ENCODE measurements at regions not wholly inside any gene's neighbourhood (a gene's known extent, or its start where the extent isn't known, plus 50 kb on each side); places are given as distances from the start of the nearest gene placed in this dataset.
"Not testable (repeated sequence)": the region's sequence is repeated elsewhere in the genome, so short reads cannot be mapped to it uniquely, and the experiment has no call there.

GRCh38 chr7:115672024-115672423 lies 358.5 kb downstream of the TFEC start:
- no peak for DNase-seq
- intact Hi-C loops (cut with DNase I) = no loop called here

GRCh38 chr7:115662676-115663075 lies 367.9 kb downstream of the TFEC start:
- no peak for DNase-seq
- intact Hi-C loops (cut with DNase I) = no loop called here

DNA sequence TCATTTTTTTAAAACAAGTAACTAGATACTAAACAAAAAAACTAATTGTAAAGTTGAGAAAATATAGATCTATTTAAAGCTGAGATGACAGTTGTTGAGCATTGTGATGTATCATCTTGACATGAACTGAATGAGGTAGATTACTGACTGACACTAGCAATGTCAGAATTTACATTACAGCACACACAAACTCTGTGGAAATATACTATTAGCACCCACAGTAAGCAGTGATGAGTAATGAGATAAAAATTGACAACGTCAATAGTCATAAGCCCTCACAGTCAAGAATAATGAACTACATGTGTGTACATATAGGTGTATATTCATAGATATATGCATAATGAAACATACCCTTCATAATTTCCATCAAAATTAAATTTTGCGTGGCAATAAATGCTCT lies 368.4 kb downstream of the TFEC start:
- intact Hi-C loops (cut with DNase I) = no loop called here
- no peak for DNase-seq

DNA sequence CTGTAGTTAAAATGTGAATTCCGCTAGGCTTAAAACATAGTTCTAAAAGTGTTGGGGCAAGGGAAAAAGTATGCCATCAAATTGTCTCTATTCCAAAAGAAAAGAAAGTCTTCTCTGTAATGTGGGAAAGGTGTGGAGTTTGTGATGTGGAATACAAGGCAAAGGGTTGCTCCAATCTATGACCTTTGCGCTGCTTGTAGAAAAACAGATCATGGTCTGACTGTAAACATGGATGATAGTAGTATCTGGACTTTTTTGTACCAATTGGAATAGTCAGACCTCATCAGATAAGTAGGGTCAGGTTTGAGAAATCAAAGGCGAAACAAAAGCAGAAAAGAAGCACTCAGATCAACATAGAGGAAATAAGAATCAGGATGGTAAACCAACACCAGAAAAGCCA lies 372.3 kb downstream of the TFEC start:
- intact Hi-C loops (cut with DNase I) = no loop called here
- DNase-seq = no peak

GRCh38 chr7:115654384-115655214 lies 376.0 kb downstream of the TFEC start:
- intact Hi-C loops (cut with DNase I) = no loop called here
- DNase-seq = peak in 4 of 42 donors; percentile 6 to 34 (median 15)

DNA sequence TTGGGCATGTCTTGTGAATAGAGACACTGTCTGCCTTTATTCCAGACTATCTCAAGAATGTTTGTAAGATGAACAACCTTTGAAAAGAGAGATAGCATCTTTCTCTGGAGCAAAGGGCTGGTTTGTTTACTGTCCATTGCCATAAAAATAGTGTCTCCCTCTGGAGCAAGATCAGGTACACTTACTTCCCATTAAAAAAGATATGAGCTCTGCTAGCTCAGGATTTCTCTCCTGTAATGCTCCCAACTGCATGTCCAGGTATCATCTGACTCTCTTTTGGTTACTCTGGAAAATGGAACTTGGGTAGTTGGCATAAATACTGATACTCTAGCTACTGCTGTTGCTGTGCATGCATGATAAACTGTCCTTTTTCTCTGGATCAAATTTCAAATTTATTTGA lies 381.1 kb downstream of the TFEC start:
- intact Hi-C loops (cut with DNase I) = no loop called here
- DNase-seq = no peak

DNA sequence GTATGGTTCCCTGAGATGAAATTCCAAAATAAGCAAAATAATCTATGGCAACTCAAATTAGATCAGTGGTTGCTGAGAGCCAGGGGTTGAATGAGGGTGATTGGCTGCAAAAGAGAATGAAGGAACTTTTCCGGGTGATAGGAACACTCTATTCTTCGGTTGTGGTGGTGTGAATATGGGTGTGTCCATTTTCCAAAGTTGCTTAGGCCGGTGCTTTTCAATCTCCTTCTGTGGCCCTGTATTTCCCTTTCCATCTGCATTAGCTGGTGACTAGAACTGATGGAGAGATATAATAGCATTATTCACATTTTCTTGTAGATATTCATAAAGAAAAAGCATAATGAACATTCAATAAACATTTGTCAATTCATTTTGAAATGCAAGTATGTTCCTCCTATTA lies 382.9 kb downstream of the TFEC start:
- intact Hi-C loops (cut with DNase I) = no loop called here
- DNase-seq = no peak

DNA sequence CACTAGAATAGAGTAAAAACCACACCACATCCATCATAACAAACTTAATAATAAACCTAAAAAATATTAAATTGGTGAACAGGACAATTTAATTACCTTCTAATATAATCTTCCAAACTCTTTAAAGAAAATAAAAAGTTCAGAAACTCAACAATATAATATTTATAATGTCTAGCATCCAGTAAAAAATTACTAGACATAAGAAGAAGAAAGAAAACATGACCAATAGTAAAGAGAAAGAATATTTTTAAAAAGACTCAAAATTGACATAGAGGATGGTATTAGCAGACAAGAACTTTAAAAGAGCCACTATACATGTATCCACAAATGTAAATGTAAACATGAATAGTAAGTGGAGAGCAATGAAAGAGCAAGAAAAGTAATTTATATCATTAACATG lies 388.4 kb downstream of the TFEC start:
- intact Hi-C loops (cut with DNase I) = no loop called here
- no peak for DNase-seq

- intact Hi-C loops (cut with DNase I) = no loop called here
- no peak for DNase-seq
These were observed 391.7 kb downstream of the TFEC start for GRCh38 chr7:115638853-115639252.

DNA sequence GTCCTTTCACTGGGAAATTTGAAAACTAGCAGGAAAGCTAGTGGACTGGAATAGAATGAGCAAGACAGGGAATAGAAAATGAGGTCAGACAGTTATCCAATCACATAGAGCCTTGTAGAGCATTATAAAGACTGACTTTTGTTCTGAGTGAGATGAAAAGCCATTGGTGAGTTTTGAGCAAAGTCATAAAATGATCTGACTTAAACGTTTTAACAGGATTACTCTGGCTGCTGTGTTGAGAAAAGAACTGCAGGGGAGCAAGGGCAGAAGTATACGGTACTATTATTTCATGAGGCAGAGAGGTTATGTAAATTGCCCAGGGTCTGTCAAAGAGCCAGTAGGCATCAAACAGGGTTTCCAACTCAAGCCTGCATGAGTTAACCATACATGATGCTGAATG lies 393.4 kb downstream of the TFEC start:
- DNase-seq = no peak
- intact Hi-C loops (cut with DNase I) = no loop called here

DNA sequence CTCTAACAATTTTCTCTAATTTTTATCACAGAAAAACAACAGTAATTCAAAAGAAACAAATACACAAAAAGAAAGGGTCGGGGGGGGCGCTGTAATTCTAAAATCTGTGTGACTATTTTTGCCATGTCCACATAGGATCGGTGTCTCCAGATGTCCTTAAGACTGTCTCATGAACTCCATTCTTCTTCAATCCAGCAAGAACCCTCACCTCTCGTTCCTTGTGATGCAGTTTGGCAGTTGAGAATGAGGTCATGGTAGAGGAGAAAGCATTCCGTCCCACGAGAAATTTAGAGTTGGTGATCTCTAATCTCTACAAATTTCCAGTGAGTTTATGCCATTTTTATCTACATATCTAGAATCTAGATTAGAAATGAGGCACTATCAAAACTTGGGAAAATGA lies 394.7 kb downstream of the TFEC start:
- intact Hi-C loops (cut with DNase I) = no loop called here
- DNase-seq = no peak

DNA sequence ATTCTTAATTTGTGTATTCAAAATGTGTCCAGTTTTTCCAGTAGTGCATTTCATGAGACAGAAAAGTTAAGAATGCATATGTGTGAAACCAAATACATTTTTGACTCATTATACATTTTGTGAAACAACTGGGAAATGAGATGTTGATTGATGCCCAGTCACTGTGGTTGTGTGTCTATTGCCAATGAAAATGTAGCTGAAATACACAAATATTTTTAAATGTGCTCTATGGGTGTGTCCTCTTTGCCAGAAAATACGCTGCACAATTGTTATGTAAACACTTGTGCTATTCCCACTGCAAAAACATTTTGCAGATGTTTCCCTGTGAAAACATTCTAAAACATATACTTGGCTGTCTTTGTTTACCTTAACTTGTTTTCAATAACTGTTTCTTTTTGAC lies 395.2 kb downstream of the TFEC start:
- no peak for DNase-seq
- intact Hi-C loops (cut with DNase I) = no loop called here

DNA sequence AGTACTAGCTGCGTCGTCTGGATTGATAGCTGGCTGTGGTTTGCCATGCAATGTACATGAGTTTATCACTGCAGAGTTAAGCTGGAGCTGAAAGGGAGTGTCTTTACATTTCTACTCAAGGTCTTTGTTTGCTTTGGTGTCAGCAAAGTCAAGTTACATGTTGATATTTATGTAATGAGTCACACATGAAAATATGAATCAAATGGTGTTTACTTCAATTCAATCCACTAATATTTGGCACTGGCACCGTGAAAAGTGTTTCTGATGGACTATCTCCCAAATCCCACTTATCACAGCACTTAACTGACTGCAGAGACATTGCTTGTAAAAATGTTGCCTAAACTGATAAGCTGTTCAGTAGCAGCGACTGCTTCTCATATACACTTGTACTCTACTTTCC lies 395.9 kb downstream of the TFEC start:
- DNase-seq = no peak
- intact Hi-C loops (cut with DNase I) = no loop called here

DNA sequence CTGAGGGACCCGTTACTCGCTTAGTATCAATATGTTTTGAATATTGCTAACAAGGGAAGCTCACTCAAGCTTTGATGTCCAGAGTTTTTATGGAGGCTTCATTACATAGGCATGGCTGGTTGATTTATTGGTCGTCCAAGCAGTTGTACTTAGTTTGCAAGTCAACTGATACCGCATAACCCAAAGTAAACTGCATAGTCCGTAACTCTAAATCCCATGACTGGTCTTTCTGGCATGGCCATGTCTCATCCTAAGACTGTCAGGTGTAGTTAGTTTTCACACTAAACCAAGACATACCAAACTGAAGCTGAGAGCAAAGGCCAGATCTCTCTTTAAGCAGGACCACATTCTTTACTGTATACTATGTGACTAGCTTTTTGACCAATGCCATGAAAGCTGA lies 397.9 kb downstream of the TFEC start:
- intact Hi-C loops (cut with DNase I) = no loop called here
- DNase-seq = no peak

GRCh38 chr7:115631782-115632181 lies 398.8 kb downstream of the TFEC start:
- intact Hi-C loops (cut with DNase I) = no loop called here
- DNase-seq = no peak

- no peak for DNase-seq
- intact Hi-C loops (cut with DNase I) = no loop called here
These were observed 400.5 kb downstream of the TFEC start for GRCh38 chr7:115630049-115630448.

DNA sequence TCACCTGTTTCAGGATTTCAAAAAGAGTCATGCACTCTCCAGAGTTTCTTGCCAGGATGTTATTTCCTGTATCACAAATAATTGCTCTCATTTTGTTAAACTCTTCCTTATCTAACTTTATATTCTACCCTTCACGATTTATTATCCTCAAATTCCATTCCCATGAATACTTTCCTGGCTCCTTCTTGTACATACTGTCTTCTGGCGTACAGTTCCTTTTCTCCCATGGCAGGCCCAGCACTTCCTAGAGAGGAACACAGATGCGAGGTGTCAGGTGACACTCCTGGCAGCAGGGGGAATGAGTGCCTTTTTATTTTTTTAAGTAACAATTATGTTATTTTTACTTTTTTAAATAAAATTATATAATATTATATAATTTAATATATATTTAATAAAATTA lies 411.9 kb downstream of the TFEC start:
- intact Hi-C loops (cut with DNase I) = no loop called here
- DNase-seq = no peak

- intact Hi-C loops (cut with DNase I) = no loop called here
- no peak for DNase-seq
These were observed 416.7 kb downstream of the TFEC start for GRCh38 chr7:115613836-115614235.

GRCh38 chr7:115603416-115603815 lies 427.1 kb downstream of the TFEC start:
- DNase-seq = no peak
- intact Hi-C loops (cut with DNase I) = no loop called here

DNA sequence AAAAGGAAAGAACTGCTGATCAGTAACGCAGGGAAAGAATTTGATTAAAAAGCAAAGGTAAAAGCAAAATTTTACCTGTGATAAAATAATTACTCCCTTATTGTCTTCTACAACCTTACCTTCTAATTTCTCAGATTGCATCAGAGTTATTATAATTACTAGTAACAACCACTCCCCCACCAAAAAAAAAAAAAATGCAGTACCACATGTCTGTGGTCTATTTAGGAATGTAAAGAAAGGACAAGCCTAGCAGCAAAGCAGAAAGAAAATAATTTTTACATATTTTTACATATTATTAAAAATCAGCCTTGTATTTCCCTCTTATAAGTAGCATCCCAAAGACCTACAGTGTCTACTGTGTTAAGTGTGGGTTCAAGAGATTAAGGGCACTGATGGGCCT lies 430.4 kb downstream of the TFEC start:
- no peak for DNase-seq
- intact Hi-C loops (cut with DNase I) = no loop called here

GRCh38 chr7:115599184-115599583 lies 431.4 kb downstream of the TFEC start:
- DNase-seq; intact Hi-C loops (cut with DNase I): not testable (repeated sequence)

DNA sequence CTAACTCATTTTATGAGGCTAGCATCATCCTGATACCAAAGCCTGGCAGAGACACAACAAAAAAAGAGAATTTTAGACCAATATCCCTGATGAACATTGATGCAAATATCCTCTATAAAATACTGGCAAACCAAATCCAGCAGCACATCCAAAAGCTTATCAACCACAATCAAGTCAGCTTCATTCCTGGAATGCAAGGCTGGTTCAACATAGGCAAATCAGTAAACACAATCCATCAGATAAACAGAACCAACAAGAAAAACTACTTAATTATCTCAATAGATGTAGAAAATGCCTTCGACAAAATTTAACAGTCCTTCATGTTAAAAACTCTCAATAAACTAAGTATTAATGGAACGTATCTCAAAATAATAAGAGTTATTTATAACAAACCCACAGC lies 433.3 kb downstream of the TFEC start:
- DNase-seq; intact Hi-C loops (cut with DNase I): not testable (repeated sequence)
